DMS53 (cell line): ENCODE measurements at regions not wholly inside any gene's neighbourhood (a gene's known extent, or its start where the extent isn't known, plus 50 kb on each side); places are given as distances from the start of the nearest gene placed in this dataset.
"Not testable (repeated sequence)": the region's sequence is repeated elsewhere in the genome, so short reads cannot be mapped to it uniquely, and the experiment has no call there.

Source experiments
- DNase-seq: peaks from one replicate; lab custom pipeline; 2025; lab: John Stamatoyannopoulos, UW

DNA sequence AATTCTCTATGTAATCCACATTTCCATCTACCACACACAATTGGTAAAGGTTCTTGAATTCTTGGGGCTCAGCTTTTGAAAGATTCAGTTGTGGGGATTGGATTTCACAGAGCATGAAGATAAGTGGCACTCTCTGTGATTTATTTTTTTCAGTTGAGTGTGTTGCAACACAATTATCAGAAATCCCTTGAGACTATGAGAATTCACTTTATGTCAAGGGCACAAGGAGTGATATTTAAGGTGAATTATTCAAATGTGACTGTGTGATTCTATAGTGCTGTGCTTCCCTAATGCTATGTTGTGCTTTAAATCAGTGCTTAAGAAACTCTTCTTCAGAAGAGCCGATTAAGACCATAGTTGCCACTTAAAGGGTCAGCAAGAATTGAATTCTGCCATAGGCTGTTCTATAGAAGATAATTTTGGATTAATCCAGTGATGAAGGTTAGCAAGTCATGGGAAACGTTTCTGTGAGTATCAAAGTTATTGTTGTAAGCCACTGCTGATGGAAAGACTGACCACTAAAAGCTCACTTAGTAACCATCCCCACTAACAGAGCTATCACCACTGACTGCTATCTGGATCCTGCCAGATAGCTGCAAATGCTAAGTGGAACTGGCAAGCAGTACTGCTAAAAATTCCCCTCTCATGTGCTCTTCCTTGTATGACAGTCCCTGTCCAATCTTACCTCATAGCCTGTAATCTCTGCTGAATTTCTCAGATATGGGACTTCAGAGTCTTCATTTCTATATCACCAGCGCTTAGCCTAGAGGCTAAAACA, 134.0 kb upstream of the SEMA3D start:
- no peak for DNase-seq

GRCh38 chr7:85316489-85316888, 129.6 kb upstream of the SEMA3D start:
- DNase-seq, result no peak

DNA sequence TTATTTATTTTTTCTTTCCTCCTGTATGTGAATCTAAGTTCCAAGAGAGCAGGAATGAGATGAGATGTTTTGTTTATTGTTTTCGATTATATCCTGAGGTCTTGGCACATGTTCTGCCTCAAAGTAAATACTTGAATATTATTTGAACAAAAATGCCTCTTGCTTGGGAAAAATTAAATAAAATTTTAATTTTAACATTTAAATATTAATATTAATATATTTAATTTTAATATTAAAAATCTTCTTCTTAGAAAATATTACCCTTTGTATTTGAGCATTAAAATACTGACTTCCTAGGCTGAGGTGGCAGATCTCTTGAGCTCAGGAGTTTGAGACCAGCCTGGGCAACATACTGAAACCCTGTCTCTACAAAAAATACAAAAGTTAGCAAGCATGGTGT, 123.4 kb upstream of the SEMA3D start:
- no peak for DNase-seq

DNA sequence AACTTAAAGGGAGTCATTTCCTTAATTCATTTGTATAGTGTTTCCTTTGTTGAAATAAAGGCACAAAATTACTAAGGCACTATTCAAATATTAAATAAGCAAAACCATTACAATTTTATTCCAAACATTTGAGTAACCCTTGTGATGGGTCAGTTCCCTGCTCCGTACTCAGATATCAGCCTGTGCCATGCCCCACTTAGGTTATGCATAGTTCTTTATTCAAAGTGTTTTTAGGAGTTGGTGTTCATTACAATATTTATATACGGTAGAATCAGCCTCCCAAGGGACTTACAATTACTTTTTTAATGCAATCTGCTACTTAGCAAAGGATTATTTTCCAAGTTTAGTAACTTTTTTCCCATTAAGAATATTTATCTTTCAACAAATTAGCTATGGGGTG, 119.3 kb upstream of the SEMA3D start:
- no peak for DNase-seq

DNA sequence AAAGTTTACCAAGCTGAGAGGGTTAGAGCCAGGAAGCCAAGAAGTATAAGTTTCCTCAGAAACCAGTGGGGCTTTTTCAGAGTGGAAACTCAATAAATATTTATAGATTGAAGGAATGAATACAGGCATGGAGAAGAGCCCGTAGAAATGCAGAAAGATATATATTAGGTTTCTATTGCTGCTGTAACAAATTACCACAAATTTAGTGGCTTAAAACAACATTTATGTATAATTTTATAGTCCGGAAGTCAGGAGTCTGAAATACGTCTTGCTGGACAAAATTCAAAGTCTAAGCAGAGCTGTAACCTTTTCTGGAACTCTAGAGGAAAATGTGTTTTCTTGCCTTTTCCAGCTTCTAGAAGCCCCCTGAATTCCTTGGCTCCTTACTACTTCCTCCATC, 107.3 kb upstream of the SEMA3D start:
- DNase-seq, result no peak

DNA sequence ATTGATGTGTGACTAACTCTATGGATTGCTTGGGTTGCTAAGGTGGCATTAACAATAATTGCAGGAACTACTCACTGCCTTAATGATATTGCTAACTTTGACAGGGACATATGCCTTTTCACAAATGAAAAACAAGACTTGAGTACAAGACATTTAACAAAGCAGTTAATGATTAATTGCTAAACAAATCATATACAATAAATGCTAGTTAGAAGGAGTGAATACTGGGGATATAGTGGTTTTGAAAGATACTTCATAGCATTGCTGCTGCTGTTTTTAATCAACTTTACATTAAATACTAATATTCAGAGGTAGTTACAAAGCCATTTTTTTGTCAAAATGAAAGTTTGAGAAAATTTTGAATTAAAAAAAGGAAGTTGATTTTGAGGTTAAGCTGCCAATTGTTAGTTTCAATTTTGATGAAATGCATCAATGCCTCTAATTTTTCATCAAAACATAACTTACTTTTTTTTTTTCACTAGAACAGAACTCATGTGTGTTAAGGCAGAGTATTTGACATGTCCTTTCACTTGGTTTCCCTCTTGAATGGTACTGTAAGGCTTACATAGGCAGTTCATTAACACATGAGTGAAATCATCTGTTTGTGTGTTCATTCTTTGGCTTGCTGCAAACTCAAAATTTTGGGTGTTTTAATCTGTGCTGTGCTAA, 106.2 kb upstream of the SEMA3D start:
- no peak for DNase-seq

DNA sequence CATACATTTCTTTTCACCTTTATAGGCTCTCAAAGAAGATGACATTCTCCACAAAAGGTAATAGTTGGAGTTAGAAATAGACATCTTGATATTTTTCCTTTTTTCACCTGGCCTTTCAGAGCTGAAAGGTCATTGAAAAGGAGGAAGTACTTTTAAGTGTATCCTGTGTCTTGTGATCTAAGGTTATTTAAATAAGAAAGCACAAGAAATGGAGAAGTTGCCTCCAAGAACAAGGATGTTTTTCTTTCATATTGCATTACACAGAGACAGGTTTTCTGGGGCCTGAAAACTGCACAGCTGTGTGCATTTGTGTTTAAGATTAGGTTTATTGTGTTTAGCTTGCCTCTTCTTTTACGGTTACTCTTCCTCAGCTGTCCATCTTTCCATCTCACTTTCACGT, 103.4 kb upstream of the SEMA3D start:
- no peak for DNase-seq

DNA sequence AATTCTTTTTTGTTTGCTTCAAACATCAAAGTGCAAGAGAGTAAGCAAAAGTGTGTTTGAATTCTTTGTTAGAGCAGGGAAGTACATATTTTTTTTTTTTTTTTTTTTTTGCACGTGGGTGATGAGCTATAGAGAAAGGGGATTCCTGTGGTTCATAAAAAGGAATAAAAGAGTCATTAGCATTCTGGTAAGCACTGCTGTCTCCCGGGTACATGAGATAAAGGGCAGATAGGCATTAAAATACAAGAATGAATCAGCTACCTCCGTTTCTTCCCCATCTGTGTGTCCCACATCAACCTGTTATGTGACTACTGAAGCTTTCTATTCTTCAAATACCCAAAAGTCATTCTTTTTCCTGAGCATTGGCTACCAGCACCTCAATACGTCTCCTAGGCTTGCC, 102.4 kb upstream of the SEMA3D start:
- DNase-seq, result no peak

GRCh38 chr7:85287106-85287825, 100.4 kb upstream of the SEMA3D start:
- no peak for DNase-seq

GRCh38 chr7:85286446-85286845, 99.6 kb upstream of the SEMA3D start:
- DNase-seq, result no peak

DNA sequence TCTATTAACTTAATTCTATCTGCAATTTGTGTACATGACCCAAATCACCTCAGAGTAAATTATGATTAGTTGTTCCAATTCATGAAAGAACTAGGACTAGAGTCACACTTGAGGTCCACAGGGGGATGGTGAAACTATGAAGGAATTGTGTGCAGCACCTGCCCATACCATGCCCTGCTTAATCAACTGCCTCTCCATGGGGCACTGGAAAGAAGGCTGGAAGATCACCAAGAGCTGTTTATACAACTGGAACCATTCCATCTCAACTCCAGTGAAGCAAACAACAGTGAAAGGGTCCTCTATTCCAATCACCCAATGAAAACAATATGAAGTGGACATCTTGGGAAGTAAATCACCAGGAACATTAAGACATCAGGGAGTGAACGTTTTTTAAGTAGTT, 98.7 kb upstream of the SEMA3D start:
- no peak for DNase-seq

DNA sequence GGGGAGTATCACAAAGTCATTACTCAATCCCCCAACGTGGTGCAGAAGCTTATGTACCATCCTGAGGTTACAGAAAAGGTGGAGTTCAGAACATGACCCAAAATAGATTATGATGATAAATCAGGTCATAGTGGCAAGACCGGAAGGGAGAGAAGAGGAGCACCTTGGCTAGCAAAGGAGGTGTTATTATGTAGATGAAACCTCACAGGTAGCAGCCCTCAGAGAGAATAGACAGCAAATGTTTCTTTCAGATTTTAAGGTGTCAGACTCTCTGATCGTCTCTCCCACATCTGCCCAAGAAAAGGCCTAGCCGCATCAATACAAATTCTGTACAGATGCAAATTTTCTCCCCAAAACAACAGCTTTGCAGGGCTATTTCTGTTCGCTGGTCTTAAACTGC, 88.3 kb upstream of the SEMA3D start:
- no peak for DNase-seq

GRCh38 chr7:85274454-85274853, 87.6 kb upstream of the SEMA3D start:
- DNase-seq, result no peak

DNA sequence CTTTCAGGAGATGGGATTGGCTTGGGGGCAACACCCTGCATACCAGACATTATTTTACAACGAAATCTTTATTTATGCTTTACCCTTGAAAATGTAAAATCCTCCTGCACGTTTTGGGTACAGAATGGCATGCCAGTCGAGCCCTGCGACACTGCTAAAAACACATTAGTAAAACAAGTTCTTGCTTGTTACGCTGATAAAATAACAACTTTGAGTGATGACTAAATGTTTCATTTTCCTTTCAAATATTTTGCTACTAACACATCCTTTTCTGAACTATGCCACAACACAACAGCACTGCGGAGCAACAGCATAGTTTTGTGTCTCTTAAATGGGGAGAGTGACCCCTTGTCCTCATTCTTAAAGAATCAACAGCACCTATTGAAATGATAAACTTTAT, 76.0 kb upstream of the SEMA3D start:
- no peak for DNase-seq

GRCh38 chr7:85261336-85261735, 74.5 kb upstream of the SEMA3D start:
- no peak for DNase-seq

DNA sequence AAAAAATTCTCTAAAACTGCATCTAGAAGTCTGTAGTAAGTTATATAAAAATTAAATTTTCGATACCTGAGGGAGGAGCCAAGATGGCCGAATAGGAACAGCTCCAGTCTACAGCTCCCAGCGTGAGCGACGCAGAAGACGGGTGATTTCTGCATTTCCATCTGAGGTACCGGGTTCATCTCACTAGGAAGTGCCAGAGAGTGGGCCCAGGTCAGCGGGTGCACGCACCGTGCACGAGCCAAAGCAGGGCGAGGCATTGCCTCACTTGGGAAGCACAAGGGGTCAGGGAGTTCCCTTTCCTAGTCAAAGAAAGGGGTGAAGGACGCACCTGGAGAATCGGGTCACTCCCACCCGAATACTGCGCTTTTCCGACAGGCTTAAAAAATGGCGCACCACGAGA, 62.9 kb upstream of the SEMA3D start:
- not testable (repeated sequence) for DNase-seq

- no peak for DNase-seq
Observed at GRCh38 chr7:85239109-85239508, 52.3 kb upstream of the SEMA3D start.

DNA sequence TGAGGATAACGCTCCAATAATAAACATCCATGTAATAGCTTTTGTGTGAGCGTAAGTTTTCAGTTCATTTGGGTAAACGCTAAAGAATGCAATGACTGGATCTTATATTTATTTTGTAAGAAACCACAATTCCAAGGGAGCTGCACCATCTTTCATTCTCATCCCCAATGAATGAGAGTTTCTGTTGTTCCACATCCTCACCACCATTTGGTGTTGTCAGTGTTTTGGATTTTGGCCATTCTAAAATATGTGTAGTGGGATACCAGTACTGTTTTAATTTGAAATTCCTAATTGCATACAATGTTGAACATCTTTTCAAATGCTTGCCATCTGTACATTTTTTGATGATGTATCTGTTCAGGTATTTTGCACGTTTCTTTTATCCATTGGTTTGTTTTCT, 50.9 kb upstream of the SEMA3D start:
- no peak for DNase-seq
